ENCODE measurements at regions not wholly inside any gene's neighbourhood (a gene's known extent, or its start where the extent isn't known, plus 50 kb on each side); places are given as distances from the start of the nearest gene placed in this dataset.

- TF ChIP-seq POLR2A (IDR thresholded peaks at IDR 0.05) (no peak), POLR2AphosphoS5 (IDR thresholded peaks at IDR 0.05) (no peak), EP300 (IDR thresholded peaks at IDR 0.05) (no peak)
- TF ChIP-seq, protein P1, sequence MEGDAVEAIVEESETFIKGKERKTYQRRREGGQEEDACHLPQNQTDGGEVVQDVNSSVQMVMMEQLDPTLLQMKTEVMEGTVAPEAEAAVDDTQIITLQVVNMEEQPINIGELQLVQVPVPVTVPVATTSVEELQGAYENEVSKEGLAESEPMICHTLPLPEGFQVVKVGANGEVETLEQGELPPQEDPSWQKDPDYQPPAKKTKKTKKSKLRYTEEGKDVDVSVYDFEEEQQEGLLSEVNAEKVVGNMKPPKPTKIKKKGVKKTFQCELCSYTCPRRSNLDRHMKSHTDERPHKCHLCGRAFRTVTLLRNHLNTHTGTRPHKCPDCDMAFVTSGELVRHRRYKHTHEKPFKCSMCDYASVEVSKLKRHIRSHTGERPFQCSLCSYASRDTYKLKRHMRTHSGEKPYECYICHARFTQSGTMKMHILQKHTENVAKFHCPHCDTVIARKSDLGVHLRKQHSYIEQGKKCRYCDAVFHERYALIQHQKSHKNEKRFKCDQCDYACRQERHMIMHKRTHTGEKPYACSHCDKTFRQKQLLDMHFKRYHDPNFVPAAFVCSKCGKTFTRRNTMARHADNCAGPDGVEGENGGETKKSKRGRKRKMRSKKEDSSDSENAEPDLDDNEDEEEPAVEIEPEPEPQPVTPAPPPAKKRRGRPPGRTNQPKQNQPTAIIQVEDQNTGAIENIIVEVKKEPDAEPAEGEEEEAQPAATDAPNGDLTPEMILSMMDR (IDR thresholded peaks at IDR 0.05): no peak
Observed at GRCh38 chr18:7304061-7304370, 73.1 kb downstream of the LRRC30 start.

Measured in gastroesophageal sphincter (tissue), 3 donors.